ENCODE measurements at regions not wholly inside any gene's neighbourhood (a gene's known extent, or its start where the extent isn't known, plus 50 kb on each side); places are given as distances from the start of the nearest gene placed in this dataset.
"Not testable (repeated sequence)": the region's sequence is repeated elsewhere in the genome, so short reads cannot be mapped to it uniquely, and the experiment has no call there.

DNA sequence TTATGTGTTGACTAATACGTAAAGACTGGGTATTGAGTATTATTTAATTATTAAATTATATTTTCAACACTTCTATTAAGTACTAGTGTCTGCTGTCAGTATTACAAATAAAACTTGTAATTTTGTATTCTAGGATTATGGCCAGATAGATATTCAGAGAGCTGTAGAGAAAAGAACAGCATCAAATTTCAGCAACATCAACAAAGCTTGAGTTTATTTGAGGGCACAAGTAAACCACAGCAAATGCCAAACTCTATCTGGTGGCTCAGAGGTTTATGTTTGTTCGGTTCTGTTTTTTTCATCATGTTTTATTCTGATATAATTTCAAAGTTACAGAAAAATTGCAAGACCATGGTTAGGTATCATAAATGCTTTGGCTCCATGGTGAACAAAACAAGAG, 1530.5 kb downstream of the PCDH18 start:
- no peak for DNase-seq

- DNase-seq: no peak
Observed at GRCh38 chr4:136000246-136000645, 1532.0 kb downstream of the PCDH18 start.

GRCh38 chr4:135994360-135994759, 1537.9 kb downstream of the PCDH18 start:
- no peak for DNase-seq

GRCh38 chr4:135976860-135977259, 1555.4 kb downstream of the PCDH18 start:
- no peak for DNase-seq

GRCh38 chr4:135966936-135967335, 1565.4 kb downstream of the PCDH18 start:
- no peak for DNase-seq

- no peak for DNase-seq
Observed at GRCh38 chr4:135963009-135963408, 1569.3 kb downstream of the PCDH18 start.

- DNase-seq: no peak
Observed at GRCh38 chr4:135949931-135950330, 1582.4 kb downstream of the PCDH18 start.

GRCh38 chr4:135948797-135949196, 1583.5 kb downstream of the PCDH18 start:
- no peak for DNase-seq

- no peak for DNase-seq
Observed at GRCh38 chr4:135941671-135942070, 1590.6 kb downstream of the PCDH18 start.

DNA sequence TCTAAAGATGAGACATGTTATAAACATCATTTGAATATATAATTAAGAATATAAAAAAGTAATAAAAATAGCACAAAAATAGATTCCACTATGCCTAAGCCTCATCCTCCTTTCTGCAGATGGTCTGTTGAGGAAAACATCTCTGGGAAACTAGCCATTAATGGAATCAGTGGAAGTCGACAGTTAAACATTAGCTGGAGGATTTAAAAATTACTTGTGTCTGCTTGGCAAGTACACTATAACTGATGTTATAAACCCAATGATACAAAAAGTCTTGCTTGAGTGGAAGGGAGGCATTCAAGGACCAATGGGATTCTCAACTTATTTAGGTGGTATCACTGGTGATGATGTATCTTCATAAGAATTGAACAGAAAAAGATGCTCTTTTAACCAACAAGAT, 1598.3 kb downstream of the PCDH18 start:
- no peak for DNase-seq

DNA sequence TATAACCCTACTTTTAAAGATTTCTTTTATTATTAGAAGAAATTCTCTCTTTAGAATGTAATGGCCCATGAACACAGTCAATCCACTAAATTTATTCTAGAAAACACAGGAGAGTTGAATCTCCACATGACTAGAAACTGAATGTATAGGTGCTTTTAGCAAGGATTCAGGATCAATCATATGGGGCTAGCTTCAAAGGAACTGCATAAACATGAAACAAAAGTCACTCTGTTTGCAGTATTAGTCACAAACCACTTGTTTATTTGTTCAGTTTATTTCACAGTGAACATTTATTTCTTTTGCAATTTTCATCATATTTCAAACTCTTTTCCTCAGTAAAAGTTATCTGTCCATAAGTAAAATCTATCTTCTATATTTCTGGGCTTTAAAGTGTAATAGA, 1604.6 kb downstream of the PCDH18 start:
- DNase-seq: no peak

GRCh38 chr4:135921081-135921480, 1611.2 kb downstream of the PCDH18 start:
- no peak for DNase-seq

DNA sequence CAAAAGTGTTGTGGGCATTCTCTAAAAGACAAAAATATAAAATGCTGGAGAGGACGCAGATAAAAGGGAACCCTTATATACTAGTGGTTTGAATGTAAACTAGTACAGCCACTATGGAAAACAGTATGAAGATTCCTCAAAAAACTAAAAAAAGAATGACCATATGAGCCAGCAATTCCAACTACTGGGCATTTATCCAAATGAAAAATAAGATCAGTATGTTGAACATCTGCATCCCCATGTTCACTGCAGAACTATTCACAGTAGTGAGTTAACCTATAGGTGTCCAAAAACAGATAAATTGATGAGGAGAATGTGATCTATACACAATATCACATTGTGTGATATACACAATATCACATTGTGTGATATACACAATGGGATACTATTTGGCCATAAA, 1615.3 kb downstream of the PCDH18 start:
- no peak for DNase-seq

GRCh38 chr4:135900956-135901355, 1631.3 kb downstream of the PCDH18 start:
- DNase-seq: no peak

DNA sequence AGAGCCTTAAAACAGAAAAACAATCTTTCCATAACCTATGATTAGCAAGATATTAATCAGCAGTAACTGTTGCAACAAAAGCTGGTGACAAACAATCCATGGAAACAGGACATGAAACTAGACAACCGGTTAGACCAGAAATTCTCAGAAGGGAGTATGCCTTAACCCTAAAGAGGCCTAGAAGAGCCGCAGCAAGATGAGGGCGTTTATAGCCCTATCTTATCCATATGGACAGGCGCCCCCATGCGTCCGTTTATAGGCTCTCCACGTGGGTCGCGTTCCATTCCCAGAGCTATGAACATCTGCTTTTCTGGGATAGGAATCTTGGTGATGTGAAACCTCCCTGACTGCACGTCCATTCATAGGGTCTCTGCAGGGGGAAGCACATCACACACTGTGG, 1662.7 kb upstream of the PABPC4L start:
- not testable (repeated sequence) for DNase-seq

GRCh38 chr4:135840781-135841180, 1639.2 kb upstream of the PABPC4L start:
- DNase-seq: no peak

DNA sequence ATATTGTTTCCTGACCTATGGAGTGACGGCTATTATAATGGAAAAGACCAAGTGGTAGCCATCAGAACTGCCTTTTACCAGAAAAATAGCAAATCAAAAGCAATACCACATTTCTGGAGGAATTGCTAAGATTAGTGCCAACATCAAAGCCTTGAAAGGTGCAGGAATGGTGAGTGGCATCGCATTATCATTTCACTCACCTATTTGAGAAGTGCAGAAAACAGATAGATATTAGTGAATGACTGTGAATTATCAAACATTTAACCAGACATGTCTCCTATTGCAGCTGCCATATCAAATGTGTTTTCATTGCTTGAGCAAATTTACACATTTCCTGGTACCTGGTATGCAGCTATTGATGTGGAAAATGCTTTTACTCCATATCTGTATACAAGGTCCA, 1638.1 kb upstream of the PABPC4L start:
- no peak for DNase-seq

- DNase-seq: no peak
Observed at GRCh38 chr4:135838889-135839288, 1637.3 kb upstream of the PABPC4L start.

DNA sequence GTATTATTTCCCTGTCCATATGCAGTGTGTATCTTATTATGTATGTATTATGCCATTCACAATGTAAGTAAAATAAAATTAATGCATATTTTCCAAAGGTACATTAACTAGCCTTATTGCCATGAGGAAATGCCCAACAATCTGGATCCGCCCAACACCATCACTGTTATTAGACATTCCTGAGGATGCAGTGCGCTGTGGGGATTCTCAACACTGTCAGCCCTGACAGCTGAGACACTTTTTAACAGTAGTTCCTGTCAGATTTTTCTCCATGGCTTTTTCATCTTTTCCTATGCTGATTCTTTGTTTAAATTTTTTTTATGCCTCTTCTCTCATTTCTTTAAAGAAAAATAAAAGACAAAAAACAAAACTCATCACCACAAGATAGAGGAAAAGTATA, 1632.9 kb upstream of the PABPC4L start:
- no peak for DNase-seq

- no peak for DNase-seq
Observed at GRCh38 chr4:135833529-135833928, 1631.9 kb upstream of the PABPC4L start.

GRCh38 chr4:135824759-135825296, 1623.2 kb upstream of the PABPC4L start:
- no peak for DNase-seq

DNA sequence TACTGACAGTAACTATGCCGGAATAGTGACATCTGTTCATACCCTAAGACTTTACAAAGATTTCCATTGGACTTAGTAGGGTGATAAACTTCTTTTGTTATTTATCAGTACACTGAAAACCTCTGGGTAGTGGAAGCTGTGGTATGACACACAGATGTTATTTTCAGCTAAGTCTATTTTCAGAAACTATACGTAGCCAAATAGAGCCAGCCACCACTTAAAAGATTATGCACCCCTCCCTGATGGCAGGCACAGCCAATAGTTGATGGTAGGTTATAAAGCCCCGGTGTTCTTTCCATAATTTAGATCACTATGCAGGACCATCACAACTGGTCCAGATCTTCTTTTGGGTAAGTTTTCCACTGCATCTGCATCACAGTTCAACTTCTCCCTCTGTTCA, 1603.2 kb upstream of the PABPC4L start:
- no peak for DNase-seq

- no peak for DNase-seq
Observed at GRCh38 chr4:135777361-135777760, 1575.8 kb upstream of the PABPC4L start.

DNA sequence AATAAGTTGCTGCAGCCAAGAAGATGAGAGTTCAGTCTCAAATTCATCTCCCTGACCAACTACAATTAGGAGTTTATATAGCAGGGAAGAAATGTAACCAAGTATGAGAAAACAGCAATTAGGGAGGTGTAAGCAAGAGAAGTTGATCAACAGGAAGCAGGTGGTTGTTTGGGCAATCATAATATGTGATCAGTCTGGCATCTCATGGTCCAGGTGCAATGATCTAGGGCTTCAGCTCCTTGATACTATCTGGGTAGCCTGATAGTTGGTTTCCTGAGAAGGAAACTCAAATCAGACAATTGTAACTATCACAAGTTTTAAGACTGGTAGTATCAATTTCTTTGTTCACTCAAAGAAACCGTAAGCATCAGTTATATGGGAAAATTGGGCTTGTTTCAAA, 1574.3 kb upstream of the PABPC4L start:
- DNase-seq: no peak

DNA sequence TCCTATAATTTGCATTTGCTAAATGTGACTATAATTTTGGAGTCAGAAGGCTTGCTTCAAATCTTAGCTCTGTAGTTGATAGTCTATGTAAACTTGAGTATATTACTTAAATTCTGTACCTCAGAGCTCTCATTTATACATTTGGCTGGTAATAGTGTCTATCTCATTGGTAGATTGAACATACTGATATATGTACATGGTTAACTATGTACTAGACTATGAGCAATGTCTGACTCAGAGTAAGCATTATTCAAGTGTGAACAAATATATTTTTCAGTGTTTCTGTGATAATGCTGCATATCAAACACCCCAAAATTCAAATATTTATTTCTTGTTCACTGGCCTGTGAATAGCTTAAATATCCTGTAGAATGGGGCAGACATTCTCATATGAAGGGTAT, 1568.9 kb upstream of the PABPC4L start:
- DNase-seq: no peak

GRCh38 chr4:135744928-135745327, 1543.3 kb upstream of the PABPC4L start:
- no peak for DNase-seq
